AG09309 (cell line): ENCODE measurements at regions not wholly inside any gene's neighbourhood (a gene's known extent, or its start where the extent isn't known, plus 50 kb on each side); places are given as distances from the start of the nearest gene placed in this dataset.
A peak's percentile ranks its signal among the peaks of the same experiment; 100 is the strongest.

Experiments used
- DNase-seq: peaks from one replicate; pipeline ENCODE4 v3.0.0-alpha.2; 2010; ENCODE audit warnings: low read depth
- H3K4me3 ChIP-seq: 2 replicates; pipeline ENCODE4 v1.5.1; 2011; ENCODE audit warnings: mild to moderate bottlenecking, low read depth, low read length, moderate library complexity; ENCODE audit not compliant: control insufficient read depth
- CTCF ChIP-seq: IDR thresholded peaks from 2 replicates; pipeline ENCODE4 v1.5.1; 2011; ENCODE audit warnings: mild to moderate bottlenecking, low read depth, low read length, inconsistent platforms; ENCODE audit not compliant: insufficient read depth, control insufficient read depth; ENCODE audit errors: missing control alignments

DNA sequence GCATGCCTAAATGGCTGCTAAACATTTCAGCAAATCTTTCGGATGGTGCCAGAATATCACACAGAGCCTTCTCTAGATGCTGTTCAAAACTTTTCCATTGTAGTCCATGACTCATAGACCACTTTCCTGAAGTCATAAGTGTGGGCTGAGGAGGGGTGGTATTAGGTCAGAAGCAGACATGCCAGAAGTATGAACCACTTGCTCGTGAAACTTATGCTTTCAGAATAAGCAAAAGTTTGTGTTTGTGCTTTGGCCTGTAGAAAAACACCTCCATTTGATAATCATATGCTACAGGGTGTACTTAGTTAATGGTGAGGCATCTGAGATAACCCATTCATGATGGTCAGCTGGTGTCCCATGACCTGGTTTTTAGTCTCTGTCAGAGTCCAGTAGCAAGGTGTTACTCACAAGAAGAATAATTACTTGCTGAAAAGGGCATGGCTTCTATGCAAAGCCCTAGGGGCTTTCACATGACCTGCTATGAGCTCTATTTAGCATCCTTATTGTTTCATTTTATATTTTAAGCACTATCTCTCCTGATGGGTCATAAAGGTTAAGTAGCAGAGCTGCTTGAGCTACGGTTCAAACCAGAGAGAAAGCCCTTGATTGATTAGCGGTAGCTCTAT lies 183.1 kb upstream of the IVNS1ABP start:
- TF ChIP-seq CTCF: no peak
- H3K4me3 ChIP-seq: no peak overlapping the region
- peak; percentile 82 for DNase-seq

- TF ChIP-seq CTCF: no peak
- H3K4me3 ChIP-seq: no peak overlapping the region
- DNase-seq: no peak
These were observed 181.2 kb upstream of the IVNS1ABP start for GRCh38 chr1:185498207-185498606.

- no peak for TF ChIP-seq CTCF
These were observed 180.1 kb upstream of the IVNS1ABP start for GRCh38 chr1:185497177-185497576.

GRCh38 chr1:185495898-185496297 lies 178.9 kb upstream of the IVNS1ABP start:
- no peak overlapping the region for H3K4me3 ChIP-seq
- no peak for TF ChIP-seq CTCF
- no peak for DNase-seq

More at GRCh38 chr1:185497177-185497576, 180.1 kb upstream of the IVNS1ABP start:
- DNase-seq: no peak
- H3K4me3 ChIP-seq: no peak overlapping the region

DNA sequence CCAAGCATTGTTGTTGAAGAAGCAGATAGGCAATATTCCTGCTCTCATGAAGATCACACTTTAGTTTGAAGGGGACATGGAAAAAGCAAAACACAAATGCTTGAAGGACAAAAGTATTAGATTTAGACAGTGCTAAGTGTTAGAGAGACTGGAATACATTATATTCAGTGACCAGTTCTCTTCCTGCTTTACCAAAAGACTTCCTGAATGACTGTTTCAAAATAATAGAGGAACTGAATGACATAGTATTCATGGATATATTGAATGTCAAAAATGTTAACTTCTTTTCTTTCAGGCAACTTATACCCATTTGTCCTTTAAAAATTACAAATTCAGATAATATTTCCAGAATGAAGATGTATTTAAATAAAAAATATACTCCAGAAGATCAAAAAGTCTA lies 178.0 kb upstream of the IVNS1ABP start:
- no peak for DNase-seq
- H3K4me3 ChIP-seq: no peak overlapping the region
- no peak for TF ChIP-seq CTCF

DNA sequence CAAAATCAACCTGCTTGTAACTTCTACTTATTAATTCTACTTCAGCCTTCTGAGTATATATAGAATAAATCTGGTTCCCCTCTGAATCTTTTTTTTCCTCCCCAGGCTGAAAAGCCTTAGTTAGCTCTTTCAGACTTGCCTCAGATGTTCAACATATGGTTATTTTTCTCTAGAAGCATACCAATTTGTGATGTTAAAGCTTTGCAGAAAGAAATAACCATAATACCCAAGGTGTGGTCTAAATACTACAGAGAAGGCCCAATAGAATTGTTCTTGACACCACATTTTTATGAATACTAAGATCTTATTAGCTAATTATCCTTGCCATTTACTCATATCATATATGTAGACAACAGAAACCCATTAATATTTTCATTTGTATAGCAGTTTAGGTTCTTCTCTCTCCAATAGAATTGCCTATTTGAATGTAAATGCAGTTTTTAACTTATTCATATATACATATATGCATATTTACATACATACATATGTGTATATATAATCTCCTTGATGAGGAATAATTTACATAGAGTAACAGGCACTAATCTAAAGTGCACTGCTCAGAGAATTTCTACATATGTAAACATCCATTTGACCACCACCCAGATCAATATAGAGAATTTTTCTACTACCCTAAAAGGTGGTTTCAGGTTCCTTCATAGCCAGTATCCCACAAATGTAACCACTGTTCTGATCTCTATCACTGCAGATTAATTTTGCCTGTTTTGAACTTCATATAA lies 175.2 kb upstream of the IVNS1ABP start:
- DNase-seq: no peak
- H3K4me3 ChIP-seq: no peak overlapping the region
- no peak for TF ChIP-seq CTCF
